SH-SY5Y (cell line): ENCODE measurements at regions not wholly inside any gene's neighbourhood (a gene's known extent, or its start where the extent isn't known, plus 50 kb on each side); places are given as distances from the start of the nearest gene placed in this dataset.

ENCODE experiments used
- GATA2 ChIP-seq: IDR thresholded peaks from 2 replicates; pipeline ENCODE4 v1.6.1; 2011; ENCODE audit warnings: mild to moderate bottlenecking, low read depth, low read length
- GATA3 ChIP-seq: IDR thresholded peaks from 2 replicates; pipeline ENCODE4 v1.6.1; 2011; ENCODE audit warnings: low read depth, mild to moderate bottlenecking, low read length, moderate library complexity

DNA sequence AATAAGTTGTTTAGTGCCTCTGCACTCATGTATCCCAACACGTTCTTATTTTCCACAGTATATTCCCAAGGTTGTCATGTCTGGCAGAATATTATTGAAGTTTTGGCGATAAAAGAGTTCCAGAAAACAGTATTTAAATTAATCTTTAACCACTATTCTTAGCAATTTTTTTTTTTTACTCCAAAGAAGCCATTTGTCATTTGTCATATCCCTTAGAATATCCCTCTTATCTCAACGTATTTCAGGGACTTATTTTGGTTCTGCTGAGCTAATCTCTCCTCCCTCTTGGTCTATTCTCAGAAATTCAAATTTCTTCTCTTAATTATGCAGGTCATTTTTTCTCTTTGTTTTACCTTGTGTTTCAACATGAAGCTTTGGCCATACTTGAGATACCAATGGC lies 643.4 kb downstream of the ANKRD7 start:
- no peak for TF ChIP-seq GATA2
- no peak for TF ChIP-seq GATA3
